ENCODE measurements at regions not wholly inside any gene's neighbourhood (a gene's known extent, or its start where the extent isn't known, plus 50 kb on each side); places are given as distances from the start of the nearest gene placed in this dataset.

DNA sequence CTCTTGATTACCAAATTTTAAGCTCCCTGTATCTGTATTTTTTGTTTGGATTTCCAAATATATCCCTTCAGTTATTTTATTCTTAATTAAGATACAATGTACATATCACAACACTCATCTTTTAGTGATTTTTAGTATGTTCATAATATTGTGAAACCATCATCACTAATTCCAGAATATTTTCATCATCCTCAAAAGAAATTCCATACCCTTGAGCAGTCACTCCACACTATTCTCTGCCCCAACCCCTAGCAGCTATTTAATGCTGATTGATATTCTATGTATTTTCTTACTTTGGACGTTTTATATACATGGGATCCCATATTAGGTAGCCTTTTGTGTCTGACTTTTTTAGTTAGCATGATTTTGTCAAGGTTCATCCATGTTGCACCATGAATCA lies 127.4 kb upstream of the SLC8A1 start:
- H3K27me3 ChIP-seq (ENCODE audit: insufficient read depth, low read length), result no peaks in the 10 kb centered on the region
- Mint-ChIP-seq H3K4me1 (no peaks in the 10 kb centered on the region), H3K9me3 (peaks cover 0 to 5% (median under 1%) of the 10 kb centered on the region in 8 donors), H3K36me3 (no peaks in the 10 kb centered on the region), H3K27me3 (no peaks in the 10 kb centered on the region), H3K4me3 (no peak overlapping the region), H3K27ac (no peak overlapping the region)
- no peak for DNase-seq
- no peak overlapping the region for H3K4me3 ChIP-seq (ENCODE audit: low read length in 2 of 2)
- H3K27ac ChIP-seq (ENCODE audit: low read depth, low read length), result no peak overlapping the region
- H3K36me3 ChIP-seq (ENCODE audit: insufficient read depth, low read length), result no peaks in the 10 kb centered on the region
- no peaks in the 10 kb centered on the region for H3K9me3 ChIP-seq (ENCODE audit: control insufficient read depth in 1 of 2, low read length in 2 of 2)
- intact Hi-C loops (cut with micrococcal nuclease), result no loop called here
- no peaks in the 10 kb centered on the region for H3K4me1 ChIP-seq (ENCODE audit: insufficient read depth, low read length)
- POLR2A ChIA-PET (ENCODE audit: partially characterized antibody), result no interaction called here
- CTCF ChIA-PET (ENCODE audit: partially characterized antibody), result no interaction called here

DNA sequence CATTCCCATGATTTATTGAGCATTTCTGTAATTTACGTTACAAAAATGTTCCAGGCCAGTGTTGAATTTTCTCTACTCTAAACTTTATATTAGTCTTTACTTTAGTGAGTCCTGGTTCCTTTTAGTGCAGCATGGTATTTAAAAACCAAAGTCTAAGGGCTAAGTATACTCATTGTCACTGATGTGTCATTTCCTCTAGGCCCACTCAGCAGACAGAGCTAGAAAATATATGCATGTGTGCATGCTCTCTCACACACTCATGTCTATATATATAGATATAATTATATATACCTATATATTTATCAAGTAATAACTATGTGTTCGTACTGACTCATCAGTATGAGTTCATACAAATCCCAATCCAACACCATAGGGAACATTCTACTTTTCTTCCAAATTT lies 132.5 kb upstream of the SLC8A1 start:
- no peak overlapping the region for H3K27ac ChIP-seq (ENCODE audit: low read depth, low read length)
- H3K9me3 ChIP-seq (ENCODE audit: control insufficient read depth in 1 of 2, low read length in 2 of 2), result no peaks in the 10 kb centered on the region
- no peak for DNase-seq
- Mint-ChIP-seq H3K27me3 (no peaks in the 10 kb centered on the region), H3K4me3 (no peak overlapping the region), H3K27ac (no peak overlapping the region), H3K9me3 (peaks cover 0 to 5% (median 2%) of the 10 kb centered on the region in 8 donors), H3K36me3 (no peaks in the 10 kb centered on the region), H3K4me1 (no peaks in the 10 kb centered on the region)
- no peaks in the 10 kb centered on the region for H3K4me1 ChIP-seq (ENCODE audit: insufficient read depth, low read length)
- CTCF ChIA-PET (ENCODE audit: partially characterized antibody), result no interaction called here
- no peaks in the 10 kb centered on the region for H3K36me3 ChIP-seq (ENCODE audit: insufficient read depth, low read length)
- POLR2A ChIA-PET (ENCODE audit: partially characterized antibody), result no interaction called here
- no peak overlapping the region for H3K4me3 ChIP-seq (ENCODE audit: low read length in 2 of 2)
- H3K27me3 ChIP-seq (ENCODE audit: insufficient read depth, low read length), result no peaks in the 10 kb centered on the region
- intact Hi-C loops (cut with micrococcal nuclease), result no loop called here

GRCh38 chr2:40591774-40592173 lies 139.9 kb upstream of the SLC8A1 start:
- Mint-ChIP-seq H3K4me3 (no peak overlapping the region), H3K9me3 (peaks cover 0 to 4% (median 1%) of the 10 kb centered on the region in 8 donors), H3K36me3 (no peaks in the 10 kb centered on the region), H3K27ac (no peak overlapping the region), H3K27me3 (no peaks in the 10 kb centered on the region), H3K4me1 (no peaks in the 10 kb centered on the region)
- H3K4me3 ChIP-seq (ENCODE audit: low read length in 2 of 2), result no peak overlapping the region
- H3K9me3 ChIP-seq (ENCODE audit: control insufficient read depth in 1 of 2, low read length in 2 of 2), result no peaks in the 10 kb centered on the region
- H3K27me3 ChIP-seq (ENCODE audit: insufficient read depth, low read length), result no peaks in the 10 kb centered on the region
- no peak overlapping the region for H3K27ac ChIP-seq (ENCODE audit: low read depth, low read length)
- POLR2A ChIA-PET (ENCODE audit: partially characterized antibody), result no interaction called here
- intact Hi-C loops (cut with micrococcal nuclease), result no loop called here
- H3K4me1 ChIP-seq (ENCODE audit: insufficient read depth, low read length), result no peaks in the 10 kb centered on the region
- no peaks in the 10 kb centered on the region for H3K36me3 ChIP-seq (ENCODE audit: insufficient read depth, low read length)
- CTCF ChIA-PET (ENCODE audit: partially characterized antibody), result no interaction called here
- no peak for DNase-seq

DNA sequence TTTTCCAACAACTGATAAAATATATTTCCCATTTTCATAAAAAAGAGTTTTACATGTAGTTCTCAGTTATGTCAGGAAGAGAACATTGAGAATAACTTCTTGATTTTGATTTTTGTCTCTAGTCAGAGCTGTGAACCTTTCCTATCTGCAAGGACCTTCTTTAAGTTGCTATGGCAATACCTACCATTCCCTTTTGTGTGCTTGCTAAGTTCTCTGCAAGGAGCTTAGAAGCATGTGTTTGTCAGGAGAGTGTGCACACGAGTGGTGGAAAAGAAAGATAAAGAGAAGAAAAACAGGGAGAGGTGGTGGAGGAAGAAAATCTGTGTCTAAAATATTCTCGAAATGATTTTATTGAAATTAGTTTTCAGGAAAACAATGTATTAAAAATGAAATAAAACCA lies 140.3 kb upstream of the SLC8A1 start:
- H3K4me3 ChIP-seq (ENCODE audit: low read length in 2 of 2), result no peak overlapping the region
- no peak overlapping the region for H3K4me3 Mint-ChIP-seq

GRCh38 chr2:40606862-40607261 lies 155.0 kb upstream of the SLC8A1 start:
- no peaks in the 10 kb centered on the region for H3K36me3 ChIP-seq (ENCODE audit: insufficient read depth, low read length)
- DNase-seq, result no peak
- Mint-ChIP-seq H3K4me1 (no peaks in the 10 kb centered on the region), H3K36me3 (no peaks in the 10 kb centered on the region), H3K27ac (no peak overlapping the region), H3K9me3 (peaks cover 0 to 8% (median 7%) of the 10 kb centered on the region in 8 donors), H3K27me3 (no peaks in the 10 kb centered on the region), H3K4me3 (no peak overlapping the region)
- intact Hi-C loops (cut with micrococcal nuclease), result no loop called here
- no peaks in the 10 kb centered on the region for H3K27me3 ChIP-seq (ENCODE audit: insufficient read depth, low read length)
- no peak overlapping the region for H3K4me3 ChIP-seq (ENCODE audit: low read length in 2 of 2)
- H3K4me1 ChIP-seq (ENCODE audit: insufficient read depth, low read length), result no peaks in the 10 kb centered on the region
- H3K9me3 ChIP-seq (ENCODE audit: control insufficient read depth in 1 of 2, low read length in 2 of 2), result peaks cover 0 to 2% of the 10 kb centered on the region in 2 donors
- ChIA-PET POLR2A (ENCODE audit: partially characterized antibody) (no interaction called here), CTCF (ENCODE audit: partially characterized antibody) (no interaction called here)
- no peak overlapping the region for H3K27ac ChIP-seq (ENCODE audit: low read depth, low read length)

More for the DNA sequence above, 140.3 kb upstream of the SLC8A1 start:
- H3K36me3 Mint-ChIP-seq, result no peaks in the 10 kb centered on the region
- H3K9me3 Mint-ChIP-seq, result peaks cover 0 to 4% (median 1%) of the 10 kb centered on the region in 8 donors
- Histone ChIP-seq H3K27ac (ENCODE audit: low read depth, low read length) (no peak overlapping the region), H3K4me1 (ENCODE audit: insufficient read depth, low read length) (no peaks in the 10 kb centered on the region), H3K27me3 (ENCODE audit: insufficient read depth, low read length) (no peaks in the 10 kb centered on the region), H3K9me3 (ENCODE audit: control insufficient read depth in 1 of 2, low read length in 2 of 2) (no peaks in the 10 kb centered on the region), H3K36me3 (ENCODE audit: insufficient read depth, low read length) (no peaks in the 10 kb centered on the region)
- ChIA-PET CTCF (ENCODE audit: partially characterized antibody) (no interaction called here), POLR2A (ENCODE audit: partially characterized antibody) (no interaction called here)
- no peak overlapping the region for H3K27ac Mint-ChIP-seq
- no peaks in the 10 kb centered on the region for H3K4me1 Mint-ChIP-seq
- intact Hi-C loops (cut with micrococcal nuclease), result no loop called here
- H3K27me3 Mint-ChIP-seq, result no peaks in the 10 kb centered on the region
- DNase-seq, result no peak

DNA sequence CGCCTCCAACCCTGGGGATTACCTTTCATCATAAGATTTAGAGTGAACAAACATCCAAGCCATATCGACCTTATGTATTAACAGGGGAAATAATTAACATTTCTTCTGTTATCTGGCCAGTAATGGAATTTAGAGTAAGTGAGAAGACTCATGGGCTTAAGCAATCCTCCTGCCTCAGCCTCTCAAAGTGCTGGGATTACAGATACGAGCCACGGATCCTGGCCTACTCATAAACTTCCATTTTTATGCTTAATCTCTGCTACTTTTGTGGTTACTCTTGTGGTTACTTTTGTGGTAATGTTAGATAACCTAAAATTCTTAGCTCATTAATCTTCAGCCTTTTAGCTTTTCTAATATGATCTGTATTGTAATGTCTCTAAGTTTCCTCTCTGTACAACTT lies 159.3 kb upstream of the SLC8A1 start:
- H3K4me3 ChIP-seq (ENCODE audit: low read length in 2 of 2), result no peak overlapping the region
- no peak overlapping the region for H3K27ac ChIP-seq (ENCODE audit: low read depth, low read length)
- intact Hi-C loops (cut with micrococcal nuclease), result no loop called here
- H3K4me1 ChIP-seq (ENCODE audit: insufficient read depth, low read length), result no peaks in the 10 kb centered on the region
- no peaks in the 10 kb centered on the region for H3K27me3 ChIP-seq (ENCODE audit: insufficient read depth, low read length)
- CTCF ChIA-PET (ENCODE audit: partially characterized antibody), result no interaction called here
- POLR2A ChIA-PET (ENCODE audit: partially characterized antibody), result no interaction called here
- Mint-ChIP-seq H3K4me1 (no peaks in the 10 kb centered on the region), H3K4me3 (no peak overlapping the region), H3K36me3 (no peaks in the 10 kb centered on the region), H3K27me3 (no peaks in the 10 kb centered on the region), H3K9me3 (peaks cover 0 to 13% (median 5%) of the 10 kb centered on the region in 8 donors), H3K27ac (no peak overlapping the region)
- no peak for DNase-seq
- no peaks in the 10 kb centered on the region for H3K36me3 ChIP-seq (ENCODE audit: insufficient read depth, low read length)
- peaks cover 0 to 2% of the 10 kb centered on the region in 2 donors for H3K9me3 ChIP-seq (ENCODE audit: control insufficient read depth in 1 of 2, low read length in 2 of 2)

DNA sequence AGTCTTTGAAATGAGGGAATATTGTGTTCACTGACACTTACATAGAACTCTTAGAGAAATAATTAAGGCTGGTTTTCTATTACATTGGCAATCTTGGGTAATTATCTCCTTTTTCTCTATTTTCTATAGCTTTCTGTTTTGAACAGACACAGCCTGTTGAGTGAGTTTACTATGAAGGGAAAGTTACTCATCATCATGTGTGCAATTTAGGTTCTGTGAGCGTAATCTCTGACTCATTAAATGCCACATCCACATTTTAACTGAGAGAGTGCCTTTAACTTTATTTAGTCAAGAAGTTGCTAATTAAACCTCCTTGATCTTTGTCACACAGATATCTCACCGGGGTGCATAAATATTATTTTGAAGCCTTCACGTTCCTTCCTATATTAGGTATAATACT lies 174.0 kb upstream of the SLC8A1 start:
- no peaks in the 10 kb centered on the region for H3K4me1 Mint-ChIP-seq
- no peak overlapping the region for H3K27ac Mint-ChIP-seq
- no peaks in the 10 kb centered on the region for H3K27me3 ChIP-seq (ENCODE audit: insufficient read depth, low read length)
- H3K4me3 ChIP-seq (ENCODE audit: low read length in 2 of 2), result no peak overlapping the region
- H3K4me3 Mint-ChIP-seq, result no peak overlapping the region
- H3K36me3 ChIP-seq (ENCODE audit: insufficient read depth, low read length), result no peaks in the 10 kb centered on the region
- intact Hi-C loops (cut with micrococcal nuclease), result no loop called here
- peaks cover 0 to 3% (median 0%) of the 10 kb centered on the region in 8 donors for H3K9me3 Mint-ChIP-seq
- ChIA-PET CTCF (ENCODE audit: partially characterized antibody) (no interaction called here), POLR2A (ENCODE audit: partially characterized antibody) (no interaction called here)
- no peak for DNase-seq
- H3K9me3 ChIP-seq (ENCODE audit: control insufficient read depth in 1 of 2, low read length in 2 of 2), result no peaks in the 10 kb centered on the region
- no peaks in the 10 kb centered on the region for H3K4me1 ChIP-seq (ENCODE audit: insufficient read depth, low read length)
- H3K27ac ChIP-seq (ENCODE audit: low read depth, low read length), result no peak overlapping the region
- no peaks in the 10 kb centered on the region for H3K27me3 Mint-ChIP-seq
- no peaks in the 10 kb centered on the region for H3K36me3 Mint-ChIP-seq

- Histone ChIP-seq H3K27ac (ENCODE audit: low read depth, low read length) (no peak overlapping the region), H3K4me1 (ENCODE audit: insufficient read depth, low read length) (no peaks in the 10 kb centered on the region), H3K4me3 (ENCODE audit: low read length in 2 of 2) (no peak overlapping the region), H3K36me3 (ENCODE audit: insufficient read depth, low read length) (no peaks in the 10 kb centered on the region), H3K27me3 (ENCODE audit: insufficient read depth, low read length) (no peaks in the 10 kb centered on the region), H3K9me3 (ENCODE audit: control insufficient read depth in 1 of 2, low read length in 2 of 2) (no peaks in the 10 kb centered on the region)
- intact Hi-C loops (cut with micrococcal nuclease), result no loop called here
- H3K27ac Mint-ChIP-seq, result no peak overlapping the region
- H3K9me3 Mint-ChIP-seq, result peaks cover 0 to 3% (median 0%) of the 10 kb centered on the region in 8 donors
- no peaks in the 10 kb centered on the region for H3K4me1 Mint-ChIP-seq
- no peak overlapping the region for H3K4me3 Mint-ChIP-seq
- H3K36me3 Mint-ChIP-seq, result no peaks in the 10 kb centered on the region
- H3K27me3 Mint-ChIP-seq, result no peaks in the 10 kb centered on the region
- ChIA-PET POLR2A (ENCODE audit: partially characterized antibody) (no interaction called here), CTCF (ENCODE audit: partially characterized antibody) (no interaction called here)
- no peak for DNase-seq
Observed at GRCh38 chr2:40628556-40628955, 176.7 kb upstream of the SLC8A1 start.

All from CD4-positive, alpha-beta memory T cell (primary cell).